Epithelial cell of esophagus (primary cell): ENCODE measurements at regions not wholly inside any gene's neighbourhood (a gene's known extent, or its start where the extent isn't known, plus 50 kb on each side); places are given as distances from the start of the nearest gene placed in this dataset.

Source experiments
- DNase-seq: peaks from one replicate; pipeline ENCODE4 v3.0.0; 2010; ENCODE audit warnings: low read depth
- H3K4me3 ChIP-seq: 2 replicates; pipeline ENCODE4 v1.5.1; 2011; ENCODE audit warnings: mild to moderate bottlenecking, low read length, control low read depth
- TF ChIP-seq, protein P1 (sequence below): IDR thresholded peaks from 2 replicates; pipeline ENCODE4 v1.5.1; 2011; ENCODE audit warnings: low read depth, mild to moderate bottlenecking, low read length, control low read depth, inconsistent platforms; ENCODE audit not compliant: insufficient read depth; ENCODE audit errors: missing control alignments

DNA sequence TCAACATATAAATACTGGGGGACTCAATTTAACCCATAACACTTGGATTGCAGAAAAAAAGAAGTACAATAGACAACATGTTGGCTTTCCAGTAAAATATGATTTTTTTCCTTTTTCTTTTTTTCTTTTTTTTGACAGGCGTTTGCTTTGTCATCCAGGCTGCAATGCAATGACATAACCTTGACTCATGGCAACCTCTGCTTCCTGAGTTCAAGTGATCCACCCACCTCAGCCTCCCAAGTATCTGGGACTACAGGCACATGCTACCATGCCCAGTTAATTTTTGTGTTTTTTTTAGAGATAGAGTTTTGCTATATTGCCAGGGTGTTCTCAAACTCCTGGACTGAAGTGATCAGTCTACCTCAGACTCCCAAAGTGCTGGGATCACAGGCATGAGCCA lies 1512.0 kb upstream of the PRMT6 start:
- TF ChIP-seq, protein P1, sequence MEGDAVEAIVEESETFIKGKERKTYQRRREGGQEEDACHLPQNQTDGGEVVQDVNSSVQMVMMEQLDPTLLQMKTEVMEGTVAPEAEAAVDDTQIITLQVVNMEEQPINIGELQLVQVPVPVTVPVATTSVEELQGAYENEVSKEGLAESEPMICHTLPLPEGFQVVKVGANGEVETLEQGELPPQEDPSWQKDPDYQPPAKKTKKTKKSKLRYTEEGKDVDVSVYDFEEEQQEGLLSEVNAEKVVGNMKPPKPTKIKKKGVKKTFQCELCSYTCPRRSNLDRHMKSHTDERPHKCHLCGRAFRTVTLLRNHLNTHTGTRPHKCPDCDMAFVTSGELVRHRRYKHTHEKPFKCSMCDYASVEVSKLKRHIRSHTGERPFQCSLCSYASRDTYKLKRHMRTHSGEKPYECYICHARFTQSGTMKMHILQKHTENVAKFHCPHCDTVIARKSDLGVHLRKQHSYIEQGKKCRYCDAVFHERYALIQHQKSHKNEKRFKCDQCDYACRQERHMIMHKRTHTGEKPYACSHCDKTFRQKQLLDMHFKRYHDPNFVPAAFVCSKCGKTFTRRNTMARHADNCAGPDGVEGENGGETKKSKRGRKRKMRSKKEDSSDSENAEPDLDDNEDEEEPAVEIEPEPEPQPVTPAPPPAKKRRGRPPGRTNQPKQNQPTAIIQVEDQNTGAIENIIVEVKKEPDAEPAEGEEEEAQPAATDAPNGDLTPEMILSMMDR = no peak
- DNase-seq = peak; percentile 78
- H3K4me3 ChIP-seq = no peak overlapping the region

DNA sequence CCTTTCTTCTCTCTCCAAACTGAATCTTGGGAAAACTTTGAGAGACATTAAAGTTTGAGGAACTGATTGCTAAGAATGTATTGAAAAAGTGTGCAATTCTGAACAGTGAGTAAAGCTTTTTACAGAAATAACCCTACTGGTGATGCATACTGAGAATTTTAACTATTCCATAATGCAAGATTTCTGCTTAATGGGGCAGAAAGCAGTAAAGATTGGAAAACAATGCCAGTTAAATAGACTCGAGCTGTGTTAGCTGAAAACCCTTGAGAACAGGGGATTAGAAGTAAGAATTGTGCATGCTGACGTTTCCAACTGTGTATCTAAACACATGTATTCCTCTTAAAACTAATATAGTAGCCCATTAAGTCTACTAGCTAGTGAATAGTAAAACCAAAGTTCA lies 1500.2 kb upstream of the PRMT6 start:
- no peak overlapping the region for H3K4me3 ChIP-seq
- no peak for DNase-seq
- TF ChIP-seq, protein P1 = no peak

DNA sequence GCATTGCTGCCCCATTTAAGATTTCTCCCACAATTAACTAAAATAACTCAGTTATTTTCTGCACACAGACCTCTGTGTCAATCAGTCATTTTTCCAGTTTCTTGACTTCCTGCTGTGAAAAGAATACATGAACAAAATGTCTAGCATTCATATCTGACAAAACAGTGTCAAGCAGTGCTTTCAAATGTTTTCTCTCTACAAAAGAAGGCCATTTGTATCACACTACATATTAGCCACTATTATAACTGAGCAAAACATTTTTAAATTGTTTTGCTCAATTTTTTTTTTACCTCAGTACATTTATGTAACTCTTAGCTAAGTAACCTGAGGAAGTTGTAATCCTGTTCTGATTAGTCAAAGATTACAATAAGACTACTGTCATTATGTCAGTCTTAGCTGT lies 1498.5 kb upstream of the PRMT6 start:
- TF ChIP-seq, protein P1 = no peak
- no peak overlapping the region for H3K4me3 ChIP-seq
- DNase-seq = peak; percentile 3

DNA sequence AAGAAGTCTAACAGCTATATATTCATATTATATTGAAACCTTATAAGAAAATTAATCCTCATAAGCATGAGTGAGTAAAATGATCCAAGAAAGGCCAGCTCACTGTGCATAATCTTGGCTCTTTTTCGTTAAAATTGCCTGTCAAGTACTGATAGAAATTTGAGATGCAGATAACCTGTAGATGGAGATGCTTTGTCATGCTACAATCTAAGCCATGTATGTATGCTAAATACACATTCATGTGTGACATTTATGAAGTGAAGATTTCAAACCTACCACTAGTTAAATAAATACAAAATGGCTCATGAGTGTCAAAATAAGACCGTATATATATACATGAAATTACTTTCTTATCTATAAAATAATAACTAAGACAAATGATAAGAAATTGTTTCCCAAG lies 1491.5 kb upstream of the PRMT6 start:
- DNase-seq = no peak
- no peak overlapping the region for H3K4me3 ChIP-seq
- TF ChIP-seq, protein P1 = no peak

DNA sequence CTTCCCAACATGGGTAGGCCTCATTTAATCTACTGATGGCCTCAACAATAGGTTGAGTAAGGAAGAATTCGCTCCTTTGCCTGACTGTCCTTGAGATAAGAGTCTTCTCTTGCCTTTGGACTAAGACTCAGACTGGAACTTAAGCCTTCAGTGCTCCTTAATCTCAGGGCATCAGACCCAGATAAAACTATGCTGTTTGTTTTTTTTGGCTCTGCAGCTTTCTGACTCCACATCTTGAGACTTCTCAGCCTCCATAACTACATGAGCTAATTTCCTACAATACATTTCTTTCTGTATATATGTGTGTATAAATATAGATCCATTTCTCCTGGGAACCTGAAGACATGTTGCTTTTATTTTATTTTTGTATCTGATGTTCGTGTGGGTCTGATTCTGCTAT lies 1470.7 kb upstream of the PRMT6 start:
- H3K4me3 ChIP-seq = no peak overlapping the region
- TF ChIP-seq, protein P1 = no peak
- no peak for DNase-seq

DNA sequence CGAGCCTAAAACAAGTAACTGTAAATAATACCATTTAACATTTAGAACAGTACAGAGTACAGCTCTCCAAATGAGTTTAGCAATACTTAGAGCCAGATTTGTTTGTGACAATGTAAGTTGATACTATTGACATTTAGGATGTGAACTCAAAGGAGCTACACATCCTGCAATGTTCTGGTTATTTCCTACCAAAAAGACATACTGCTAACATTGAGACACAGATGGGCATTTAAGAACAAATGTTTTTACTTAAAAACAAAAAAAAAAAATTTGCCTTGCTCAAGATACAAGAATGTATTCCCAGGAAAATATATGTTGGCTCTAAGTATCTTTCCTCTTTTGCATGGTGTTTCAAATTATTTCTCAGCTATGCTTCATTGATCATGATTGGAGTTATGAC lies 1464.8 kb upstream of the PRMT6 start:
- TF ChIP-seq, protein P1 = no peak

DNA sequence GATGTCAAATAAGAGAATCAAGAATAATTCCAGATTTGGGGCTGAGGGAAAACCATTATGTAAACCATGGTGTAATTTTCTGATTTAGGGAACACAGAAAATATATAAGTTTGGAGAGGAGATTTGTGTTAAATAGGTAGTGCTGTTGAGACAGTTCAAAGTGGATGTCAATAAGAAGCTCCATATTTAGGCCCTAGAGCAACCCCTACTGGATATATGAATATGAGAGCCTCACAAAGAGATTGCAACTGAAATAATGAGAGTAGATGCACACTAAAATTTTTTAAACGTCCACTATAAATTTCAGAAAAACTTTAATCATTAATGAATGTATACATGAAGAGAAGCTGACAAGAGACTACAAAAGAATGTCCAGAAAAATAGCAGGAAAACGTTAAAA lies 1447.8 kb upstream of the PRMT6 start:
- H3K4me3 ChIP-seq = no peak overlapping the region
- TF ChIP-seq, protein P1 = peak; percentile 38
- DNase-seq = peak; percentile 55

More for the DNA sequence above, 1464.8 kb upstream of the PRMT6 start:
- no peak for DNase-seq
- no peak overlapping the region for H3K4me3 ChIP-seq
